NCI-H1694 treated with DMSO at 0.1 percent for 48 hours (cell line): ENCODE measurements at regions not wholly inside any gene's neighbourhood (a gene's known extent, or its start where the extent isn't known, plus 50 kb on each side); places are given as distances from the start of the nearest gene placed in this dataset.

Source experiments
- DNase-seq: peaks from one replicate; lab custom pipeline; 2025; lab: John Stamatoyannopoulos, UW

- DNase-seq = no peak
Observed at GRCh38 chr15:95375281-95375680, 955.2 kb upstream of the NR2F2 start.

- no peak for DNase-seq
Observed at GRCh38 chr15:95377258-95377852, 953.1 kb upstream of the NR2F2 start.

DNA sequence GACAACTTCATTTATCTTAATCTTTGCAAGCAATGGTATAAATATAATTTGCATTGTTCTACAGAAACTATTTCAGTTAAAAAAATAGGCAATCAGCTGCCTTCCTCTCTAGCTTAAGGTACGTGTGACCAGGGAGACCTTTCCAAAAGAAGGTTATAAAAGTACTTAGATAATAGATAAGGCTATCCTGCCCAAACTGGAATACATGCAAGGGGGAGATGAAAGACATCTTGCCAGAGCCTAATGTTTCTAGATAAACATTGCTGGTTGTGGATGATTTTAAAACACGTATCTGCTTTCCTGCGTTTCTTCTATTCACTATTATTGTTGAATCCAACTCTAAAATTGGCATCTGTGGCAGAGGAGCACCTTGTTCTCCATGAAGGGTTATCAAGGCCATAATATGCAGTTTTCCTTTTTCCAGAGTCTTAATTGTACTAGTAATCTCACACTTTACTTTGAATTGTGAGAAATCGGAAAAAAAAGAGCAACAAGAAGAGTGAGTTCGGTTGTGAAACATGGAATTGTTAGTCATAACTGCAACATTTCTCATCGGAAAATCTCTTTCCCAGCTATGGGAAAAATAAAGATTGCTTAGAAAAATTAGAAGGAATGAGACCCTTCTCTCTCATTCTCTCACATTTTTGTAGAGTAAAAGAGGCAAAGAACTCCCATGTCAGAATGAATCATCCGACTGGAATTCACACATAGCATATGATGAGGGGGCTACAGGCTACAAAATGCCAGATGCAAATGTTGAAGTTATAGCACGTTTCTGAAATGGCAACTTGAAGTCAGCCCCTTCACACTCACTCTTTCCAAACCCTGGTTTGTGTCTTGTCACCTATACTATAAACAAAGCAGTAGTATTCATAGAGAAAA, 936.1 kb upstream of the NR2F2 start:
- DNase-seq = no peak

DNA sequence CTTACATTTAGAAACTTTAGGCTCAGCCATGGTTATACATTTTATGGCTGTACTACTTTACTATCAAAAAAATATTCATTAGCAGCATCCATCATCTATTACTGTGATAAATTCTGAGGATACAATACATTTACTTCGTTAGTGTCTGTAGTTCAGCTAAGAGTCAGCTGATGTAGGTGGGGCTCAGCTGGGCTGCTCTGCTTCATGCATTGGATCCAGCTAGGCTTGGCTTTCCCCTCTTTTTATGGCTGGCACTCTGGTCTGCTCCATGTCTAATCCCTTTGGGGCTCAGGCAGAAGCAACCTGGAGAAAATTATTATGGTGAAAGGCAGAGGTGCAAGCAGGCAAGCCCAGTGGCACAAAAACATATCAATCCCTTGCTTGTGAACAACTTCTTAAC, 930.1 kb upstream of the NR2F2 start:
- DNase-seq = no peak

- no peak for DNase-seq
Observed at GRCh38 chr15:95401587-95401986, 928.9 kb upstream of the NR2F2 start.

DNA sequence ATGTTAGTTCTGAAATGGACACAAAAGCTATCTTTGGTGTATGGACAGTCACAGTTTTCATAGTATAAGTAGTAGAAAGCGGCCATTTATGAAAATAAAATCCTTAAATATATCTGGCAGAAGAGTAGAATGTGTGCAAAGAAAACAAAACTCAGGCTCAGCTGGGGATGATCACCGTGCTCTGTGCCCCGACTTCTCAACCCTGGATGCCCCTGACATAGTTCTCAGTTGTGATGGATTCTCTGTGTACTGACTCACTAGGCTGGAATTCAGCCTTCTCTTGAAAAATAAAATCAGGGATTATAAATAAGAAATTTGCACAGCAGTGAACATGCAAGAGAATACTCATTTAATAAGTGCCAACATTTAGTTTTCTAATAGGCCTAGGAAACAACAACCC, 925.1 kb upstream of the NR2F2 start:
- no peak for DNase-seq

DNA sequence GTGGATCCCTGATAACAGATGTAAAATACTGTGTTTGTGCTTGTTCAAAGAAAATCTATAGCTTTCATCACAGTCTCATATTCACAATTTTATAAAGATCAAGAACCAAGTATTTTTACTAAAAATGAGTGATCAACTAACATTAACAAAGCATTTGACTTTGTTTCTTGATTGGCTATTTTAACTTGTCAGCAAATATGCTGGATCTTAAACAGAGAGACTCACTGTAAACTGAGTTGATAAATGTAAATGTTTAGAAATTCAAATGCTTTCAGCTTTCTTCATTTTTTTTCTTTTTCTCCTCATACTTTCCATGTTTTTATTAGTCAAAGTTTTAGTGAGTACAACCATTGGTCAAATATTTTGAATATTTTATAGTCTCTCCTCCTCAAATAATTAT, 923.0 kb upstream of the NR2F2 start:
- no peak for DNase-seq

- no peak for DNase-seq
Observed at GRCh38 chr15:95409211-95409610, 921.3 kb upstream of the NR2F2 start.

DNA sequence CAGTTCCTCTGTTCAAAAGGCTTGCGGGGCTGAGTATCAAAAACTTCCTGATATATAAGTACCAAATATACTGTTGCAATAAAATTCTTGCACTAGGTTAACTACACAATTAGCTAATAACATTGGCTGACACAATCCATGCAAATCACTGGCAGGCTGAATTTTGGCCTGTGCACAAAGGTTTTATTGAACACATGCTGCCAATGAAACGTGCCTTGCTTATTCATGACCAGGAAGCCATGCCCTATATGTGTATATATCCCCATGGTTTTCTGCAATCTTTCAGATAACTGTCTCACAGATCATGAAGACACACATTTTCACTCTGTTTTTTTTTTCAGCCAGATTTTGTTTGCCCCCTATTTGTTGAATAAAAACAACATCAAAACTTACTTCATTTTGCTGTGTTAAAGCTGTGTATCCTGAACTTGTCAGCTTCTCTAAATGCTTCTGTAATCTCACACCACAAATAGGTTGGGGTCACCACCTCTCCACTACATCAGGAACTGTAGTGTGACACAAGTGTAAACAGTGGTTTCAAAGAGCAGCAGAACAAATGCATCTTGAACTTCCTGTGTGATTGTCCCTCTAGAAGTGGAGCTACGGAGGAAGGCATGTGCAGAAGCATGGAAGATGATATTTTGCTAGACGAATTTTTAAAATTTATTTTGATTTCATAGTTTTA, 920.7 kb upstream of the NR2F2 start:
- no peak for DNase-seq

GRCh38 chr15:95410757-95411156, 919.7 kb upstream of the NR2F2 start:
- DNase-seq = no peak

DNA sequence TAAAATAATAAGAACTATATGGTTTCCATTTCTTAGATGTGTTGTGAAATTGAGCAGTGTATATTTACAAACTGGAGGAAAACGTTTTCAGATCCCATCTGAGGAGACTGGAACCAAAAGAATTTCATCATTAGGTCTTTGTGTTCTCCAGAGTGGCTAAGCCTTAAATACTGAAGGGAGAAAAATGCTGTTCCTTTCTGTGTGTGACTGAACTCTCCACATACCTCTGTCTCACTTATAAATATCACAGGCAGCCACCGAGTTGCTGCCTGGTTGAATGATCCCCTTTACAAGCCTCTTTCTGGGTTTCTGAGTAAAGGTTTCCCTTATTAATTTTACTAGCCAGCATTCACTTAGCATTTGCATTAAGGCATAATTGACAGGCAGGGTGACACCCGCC, 913.9 kb upstream of the NR2F2 start:
- DNase-seq = no peak

- no peak for DNase-seq
Observed at GRCh38 chr15:95417761-95418160, 912.7 kb upstream of the NR2F2 start.

DNA sequence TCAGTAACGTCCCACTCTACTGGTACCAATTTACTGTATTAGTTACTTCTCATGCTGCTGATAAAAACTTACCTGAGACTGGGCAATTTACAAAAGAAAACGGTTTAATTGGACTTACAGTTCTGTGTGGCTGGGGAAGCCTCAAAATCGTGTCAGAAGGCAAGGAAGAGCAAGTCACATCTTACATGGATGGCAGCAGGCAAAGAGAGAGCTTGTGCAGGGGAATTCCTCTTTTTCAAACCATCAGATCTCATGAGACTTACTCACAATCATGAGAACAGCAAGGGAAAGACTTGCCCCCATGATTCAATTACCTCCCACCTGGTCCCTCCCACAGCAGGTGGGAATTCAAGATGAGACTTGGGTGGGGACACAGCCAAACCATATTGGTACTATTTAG, 908.2 kb upstream of the NR2F2 start:
- DNase-seq = no peak

GRCh38 chr15:95425859-95426258, 904.6 kb upstream of the NR2F2 start:
- no peak for DNase-seq

- no peak for DNase-seq
Observed at GRCh38 chr15:95429345-95429744, 901.2 kb upstream of the NR2F2 start.

DNA sequence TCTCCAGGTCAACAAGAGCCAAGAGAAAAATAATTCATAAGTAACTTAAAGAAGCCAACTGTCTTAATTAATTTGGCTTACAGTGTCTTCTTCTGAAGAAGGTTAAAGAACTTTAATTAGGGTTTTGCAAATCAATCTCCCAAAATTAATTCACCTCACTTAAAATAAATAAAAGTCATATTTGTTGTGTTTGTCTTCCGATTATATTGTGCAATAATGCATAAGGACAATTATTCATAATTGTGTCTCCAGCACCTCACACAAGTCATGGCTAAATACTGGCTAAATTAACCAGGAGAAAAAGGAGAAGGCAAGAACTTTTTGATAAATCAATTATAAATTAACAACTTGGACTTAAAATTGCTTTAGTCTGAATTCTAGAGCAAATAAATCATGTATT, 899.0 kb upstream of the NR2F2 start:
- DNase-seq = no peak

GRCh38 chr15:95432878-95433405, 897.6 kb upstream of the NR2F2 start:
- DNase-seq = no peak

GRCh38 chr15:95439922-95440376, 890.6 kb upstream of the NR2F2 start:
- no peak for DNase-seq

DNA sequence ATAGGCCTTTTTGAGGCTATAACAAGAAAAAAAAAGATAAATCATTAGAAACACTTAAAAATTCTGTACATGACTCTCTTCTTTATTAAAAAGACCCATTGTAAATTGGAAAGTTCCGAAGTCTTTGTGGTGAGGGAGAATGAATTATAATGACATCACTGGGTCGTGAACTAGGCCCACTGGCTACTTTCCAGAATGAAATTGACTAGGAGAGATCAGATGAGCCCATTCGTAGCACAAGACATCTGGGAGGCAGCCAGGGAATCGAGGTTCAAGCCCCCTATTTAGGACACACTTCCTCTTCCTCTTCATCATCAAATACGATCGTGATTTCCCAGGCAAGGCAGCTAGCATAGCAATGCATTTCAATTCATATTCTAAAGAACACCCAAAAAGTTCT, 889.8 kb upstream of the NR2F2 start:
- DNase-seq = no peak

GRCh38 chr15:95442107-95442719, 888.3 kb upstream of the NR2F2 start:
- no peak for DNase-seq

DNA sequence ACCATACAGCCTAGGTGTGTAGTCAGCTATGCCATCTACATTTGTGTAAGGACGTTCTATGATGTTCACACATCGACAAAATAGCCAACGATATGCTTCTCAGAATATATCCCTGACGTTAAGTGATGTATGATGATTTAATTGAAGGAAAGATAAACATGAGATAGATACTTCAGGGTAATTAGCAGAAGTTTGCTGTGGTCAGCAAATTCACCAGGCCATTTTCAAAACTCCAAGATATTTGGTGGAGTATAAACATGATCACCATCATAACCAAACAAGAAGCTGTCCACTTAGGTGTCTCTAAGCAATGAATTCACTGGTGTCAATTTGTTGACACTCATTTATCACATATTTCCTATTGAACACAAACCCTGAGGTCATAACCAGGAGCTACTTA, 885.6 kb upstream of the NR2F2 start:
- no peak for DNase-seq

DNA sequence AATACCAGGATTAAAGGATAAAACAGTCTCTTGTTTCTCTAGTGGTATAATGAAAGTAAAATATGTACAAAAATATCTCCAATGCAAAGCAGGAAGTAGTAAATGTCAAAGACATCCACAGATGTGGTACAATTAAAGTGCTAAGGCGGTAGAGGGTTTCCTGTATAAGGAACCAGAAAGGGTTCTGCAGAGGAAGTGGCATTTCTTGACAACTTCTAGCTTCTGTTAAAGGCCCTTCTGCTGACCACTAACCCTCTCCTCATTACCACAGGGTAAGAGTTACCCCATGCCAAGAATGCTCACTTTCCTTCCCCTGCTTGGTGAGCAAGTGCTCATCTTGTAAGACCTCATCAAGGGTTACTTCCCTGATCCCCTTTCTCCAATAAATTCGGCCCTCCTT, 883.6 kb upstream of the NR2F2 start:
- no peak for DNase-seq
